AG09319 (cell line): ENCODE measurements at regions not wholly inside any gene's neighbourhood (a gene's known extent, or its start where the extent isn't known, plus 50 kb on each side); places are given as distances from the start of the nearest gene placed in this dataset.

ENCODE experiments used
- DNase-seq: peaks from one replicate; pipeline ENCODE4 v3.0.0-alpha.2; 2010; ENCODE audit warnings: low read depth; ENCODE audit errors: extremely low read depth
- CTCF ChIP-seq: IDR thresholded peaks from 2 replicates; pipeline ENCODE4 v1.5.1; 2011; ENCODE audit warnings: low read depth, mild to moderate bottlenecking, inconsistent platforms, low read length, moderate library complexity

- no peak for TF ChIP-seq CTCF
- no peak for DNase-seq
Measured at GRCh38 chr17:36861531-36861930, 75.7 kb upstream of the LHX1 start.

GRCh38 chr17:36862116-36862920 is 75.0 kb upstream of the LHX1 start:
- no peak for TF ChIP-seq CTCF
- no peak for DNase-seq

DNA sequence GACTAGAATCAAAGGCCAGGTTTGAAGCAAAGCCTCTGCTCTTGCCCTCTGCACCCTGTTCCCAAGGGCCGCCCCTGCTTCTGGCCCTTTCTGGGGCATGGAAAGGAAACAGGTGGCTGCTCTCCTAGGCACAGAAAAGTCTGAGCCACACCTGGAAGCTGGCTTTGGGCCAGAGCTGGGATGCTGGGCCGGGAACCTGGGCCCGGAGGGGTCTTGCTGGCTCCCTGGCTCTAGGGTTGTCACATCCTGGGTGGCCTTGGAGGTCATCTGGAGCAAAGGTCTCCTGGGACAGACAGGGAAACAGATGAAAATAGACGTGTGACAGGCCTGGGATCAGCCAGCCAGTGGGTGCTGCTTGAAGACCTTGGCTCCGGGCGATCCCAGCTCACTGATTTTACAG is 74.1 kb upstream of the LHX1 start:
- DNase-seq: no peak
- no peak for TF ChIP-seq CTCF

- no peak for TF ChIP-seq CTCF
- DNase-seq: no peak
Measured at GRCh38 chr17:36863676-36864612, 73.3 kb upstream of the LHX1 start.

- no peak for TF ChIP-seq CTCF
- DNase-seq: no peak
Measured at GRCh38 chr17:36864827-36865430, 72.3 kb upstream of the LHX1 start.

- no peak for DNase-seq
- TF ChIP-seq CTCF: no peak
Measured at GRCh38 chr17:36867716-36868341, 69.4 kb upstream of the LHX1 start.
